IMR-90 (cell line): ENCODE measurements at regions not wholly inside any gene's neighbourhood (a gene's known extent, or its start where the extent isn't known, plus 50 kb on each side); places are given as distances from the start of the nearest gene placed in this dataset.

Experiments
- ATAC-seq: fragments of 200-7000 bp; cut with Tn5 transposase; 2 replicates; pipeline ENCODE4 v1.9.1; 2020; ENCODE audit warnings: low read depth, mild to moderate bottlenecking, moderate library complexity
- BruUV-seq: library from RNA; stranded (reverse); fragments of 400-500 nt; replicated peaks from 2 replicates; lab custom pipeline; 2021; lab: Mats Ljungman, UMichigan
- CTCF ChIA-PET: fragments of 300-600 bp; formaldehyde crosslinking; extraction: SDS; loops from one replicate; lab custom pipeline; 2021; ENCODE audit warnings: antibody characterized with exemption; lab: Yijun Ruan, JAX
- POLR2A ChIA-PET: fragments of 300-600 bp; sonication (Branson Sonifier 250); formaldehyde crosslinking; loops from one replicate; lab custom pipeline; 2022; ENCODE audit warnings: antibody characterized with exemption; ENCODE audit not compliant: unreplicated experiment; lab: Charles Lee
- DNase-seq: peaks from one replicate; pipeline ENCODE4 v3.0.0; 2013
- H2AFZ ChIP-seq: replicated peaks from 2 replicates; pipeline ENCODE3; 2013; ENCODE audit warnings: low read length, mild to moderate bottlenecking; ENCODE audit not compliant: poor library complexity
- H2AK5ac ChIP-seq: 2 replicates; pipeline ENCODE4 v1.6.1; 2013; ENCODE audit warnings: low read depth, low read length, inconsistent platforms
- H2AK9ac ChIP-seq: replicated peaks from 2 replicates; pipeline ENCODE3; 2013; ENCODE audit warnings: mild to moderate bottlenecking, low read depth, low read length, moderate library complexity; ENCODE audit not compliant: poor library complexity
- H2BK120ac ChIP-seq: 2 replicates; pipeline ENCODE4 v1.6.1; 2013; ENCODE audit warnings: low read depth, low read length, inconsistent platforms
- H2BK15ac ChIP-seq: 3 replicates; pipeline ENCODE4 v1.6.1; 2013; ENCODE audit warnings: low read depth, low read length, inconsistent platforms
- H2BK20ac ChIP-seq: 2 replicates; pipeline ENCODE4 v1.6.1; 2013; ENCODE audit warnings: low read depth, mild to moderate bottlenecking, inconsistent platforms, low read length, moderate library complexity
- H2BK5ac ChIP-seq: 2 replicates; pipeline ENCODE4 v1.6.1; 2013; ENCODE audit warnings: mild to moderate bottlenecking, low read depth, low read length, inconsistent platforms; ENCODE audit not compliant: poor library complexity, severe bottlenecking
- H3K14ac ChIP-seq: replicated peaks from 2 replicates; pipeline ENCODE4 v1.6.1; 2013; ENCODE audit warnings: low read depth, low read length, inconsistent platforms
- H3K18ac ChIP-seq: 2 replicates; pipeline ENCODE4 v1.6.1; 2013; ENCODE audit warnings: low read depth, low read length, control low read depth
- H3K23ac ChIP-seq: 2 replicates; pipeline ENCODE4 v1.6.1; 2013; ENCODE audit warnings: low read depth, low read length, inconsistent platforms
- H3K27ac ChIP-seq: 2 replicates; pipeline ENCODE4 v1.5.1; 2013; ENCODE audit warnings: mild to moderate bottlenecking, control low read depth, low read length; ENCODE audit not compliant: insufficient read depth
- H3K27me3 ChIP-seq: 2 replicates; pipeline ENCODE4 v1.6.1; 2013; ENCODE audit warnings: low read length; ENCODE audit not compliant: control insufficient read depth, insufficient read depth
- H3K36me3 ChIP-seq: 2 replicates; pipeline ENCODE4 v1.6.1; 2013; ENCODE audit warnings: low read length, mixed read lengths; ENCODE audit not compliant: control insufficient read depth, insufficient read depth
- H3K4ac ChIP-seq: 2 replicates; pipeline ENCODE4 v1.6.1; 2013; ENCODE audit warnings: low read depth, low read length, inconsistent platforms
- H3K4me1 ChIP-seq: 2 replicates; pipeline ENCODE4 v1.6.1; 2013; ENCODE audit warnings: low read length, mixed read lengths; ENCODE audit not compliant: control insufficient read depth, insufficient read depth
- H3K4me2 ChIP-seq: 2 replicates; pipeline ENCODE4 v1.6.1; 2013; ENCODE audit warnings: low read depth, mild to moderate bottlenecking, control low read depth, low read length, moderate library complexity
- H3K4me3 ChIP-seq: 2 replicates; pipeline ENCODE4 v1.5.1; 2013; ENCODE audit warnings: low read depth, mild to moderate bottlenecking, control low read depth, low read length, moderate library complexity; ENCODE audit not compliant: insufficient read depth
- H3K56ac ChIP-seq: 2 replicates; pipeline ENCODE4 v1.6.1; 2013; ENCODE audit warnings: low read length, inconsistent platforms; ENCODE audit not compliant: insufficient read depth; ENCODE audit errors: extremely low read depth
- H3K79me1 ChIP-seq, 2 experiments: 2 replicates each; pipeline ENCODE4 v1.6.1; 2013; ENCODE audit warnings: low read length in 2 of 2, inconsistent platforms in 1 of 2, low read depth in 1 of 2
- H3K9ac ChIP-seq: 2 replicates; pipeline ENCODE4 v1.6.1; 2013; ENCODE audit warnings: low read depth, low read length, control low read depth
- H3K9me1 ChIP-seq: 2 replicates; pipeline ENCODE4 v1.6.1; 2013; ENCODE audit warnings: low read length, inconsistent platforms; ENCODE audit not compliant: insufficient read depth
- H3K9me3 ChIP-seq: 2 replicates; pipeline ENCODE4 v1.6.1; 2013; ENCODE audit warnings: low read length; ENCODE audit not compliant: control insufficient read depth, insufficient read depth
- H4K20me1 ChIP-seq: 2 replicates; pipeline ENCODE4 v1.6.1; 2013; ENCODE audit warnings: low read length, inconsistent platforms; ENCODE audit not compliant: insufficient read depth
- H4K5ac ChIP-seq: 2 replicates; pipeline ENCODE4 v1.6.1; 2013; ENCODE audit warnings: mild to moderate bottlenecking, low read depth, low read length, control low read depth
- H4K8ac ChIP-seq, 2 experiments: 2 replicates each; pipeline ENCODE4 v1.6.1; 2013; ENCODE audit warnings: low read depth in 2 of 2, low read length in 2 of 2, control low read depth in 1 of 2, inconsistent platforms in 1 of 2
- H4K91ac ChIP-seq: 2 replicates; pipeline ENCODE4 v1.6.1; 2013; ENCODE audit warnings: low read depth, low read length, inconsistent platforms; ENCODE audit not compliant: insufficient read depth
- NFE2L2 ChIP-seq: fragments of 150-350 bp; IDR thresholded peaks from 2 replicates; pipeline ENCODE4 v1.6.1; 2016; ENCODE audit warnings: low read depth, mild to moderate bottlenecking, low read length
- RAD21 ChIP-seq: IDR thresholded peaks from 2 replicates; pipeline ENCODE4 v1.6.1; 2012; ENCODE audit warnings: low read length, improper control_type of control experiment
- WGBS, 2 experiments: methylation state at CpG; one replicate each; pipeline versions ENCODE4 v1.1.5 to v1.1.7; 2013; ENCODE audit warnings: missing lambda C conversion rate in 2 of 2; ENCODE audit not compliant: insufficient read length in 1 of 2; ENCODE audit errors: extremely low coverage in 2 of 2; 5-methylcytosine and 5-hydroxymethylcytosine counted together
- dilution Hi-C: fragments of 300-500 bp; cut with HindIII; formaldehyde crosslinking; loops from one replicate; pipeline ENCODE4 v1.14.3; 2018; ENCODE audit warnings: low sequenced_read_pairs; ENCODE audit not compliant: unreplicated experiment
- in situ Hi-C: fragments of 300-500 bp; cut with MboI; formaldehyde crosslinking; loops from 3 replicates; pipeline ENCODE4 v1.14.3; 2019; ENCODE audit warnings: low sequenced_read_pairs, inconsistent platforms, mixed read lengths
- intact Hi-C: fragments of 100-400 bp; cut with micrococcal nuclease; formaldehyde crosslinking; loops from 2 replicates; pipeline ENCODE4 v1.10.0; 2022

- in situ Hi-C loops (no loop called here), intact Hi-C loops (no loop called here), dilution Hi-C loops (no loop called here)
- no peak overlapping the region for H3K56ac ChIP-seq
- POLR2A ChIA-PET: no interaction called here
- no peak overlapping the region for H4K5ac ChIP-seq
- H4K8ac ChIP-seq: no peak overlapping the region
- peaks cover 22% of the 10 kb centered on the region; the same call in 1 of the 2 replicates for H3K9me3 ChIP-seq
- no peak overlapping the region for H3K4me2 ChIP-seq
- H3K27me3 ChIP-seq: no peaks in the 10 kb centered on the region
- H3K4me1 ChIP-seq: no peaks in the 10 kb centered on the region
- H3K9ac ChIP-seq: no peak overlapping the region
- H2BK120ac ChIP-seq: no peak overlapping the region
- BruUV-seq: no TSS peak
- no peak overlapping the region for H3K23ac ChIP-seq
- CTCF ChIA-PET: no interaction called here
- 0% methylated on average over 1 of the region's 5 CpGs; no CpG with 5 or more reads in 1 of the 2 experiments for WGBS, 2 experiments
- H2AK5ac ChIP-seq: no peak overlapping the region
- no peaks in the 10 kb centered on the region for H3K36me3 ChIP-seq
- H2AFZ ChIP-seq: no peak overlapping the region
- H4K20me1 ChIP-seq: no peaks in the 10 kb centered on the region
- H4K91ac ChIP-seq: no peak overlapping the region
- H3K4ac ChIP-seq: no peak overlapping the region
- H3K9me1 ChIP-seq: no peaks in the 10 kb centered on the region
- H2BK20ac ChIP-seq: no peak overlapping the region
- no peak for TF ChIP-seq NFE2L2
- no peak for TF ChIP-seq RAD21
- no peak overlapping the region for H3K14ac ChIP-seq
- no peak overlapping the region for H3K18ac ChIP-seq
- ATAC-seq: no peak
- H3K79me1 ChIP-seq: no peaks in the 10 kb centered on the region
- no peak overlapping the region for H2AK9ac ChIP-seq
- no peak overlapping the region for H2BK15ac ChIP-seq
- DNase-seq: no peak
- H3K4me3 ChIP-seq: no peak overlapping the region
- no peak overlapping the region for H3K27ac ChIP-seq
- H2BK5ac ChIP-seq: no peak overlapping the region
These were observed 815.5 kb downstream of the KCNJ18 start for GRCh38 chr17:22507823-22508222.
